Calu3 (cell line): ENCODE measurements at regions not wholly inside any gene's neighbourhood (a gene's known extent, or its start where the extent isn't known, plus 50 kb on each side); places are given as distances from the start of the nearest gene placed in this dataset.

Source experiments
- BruUV-seq: library from RNA; stranded (reverse); fragments of 400-500 nt; replicated peaks from 2 replicates; lab custom pipeline; 2021; lab: Mats Ljungman, UMichigan
- CTCF ChIA-PET: fragments of 300-600 bp; sonication (Branson Sonifier 250); formaldehyde crosslinking; loops from one replicate; lab custom pipeline; 2022; ENCODE audit warnings: antibody characterized with exemption; lab: Charles Lee
- DNase-seq: peaks from one replicate; pipeline ENCODE4 v3.0.0; 2022
- H3K27ac Mint-ChIP-seq: one replicate; pipeline ENCODE4 v1.8.0; 2022; ENCODE audit warnings: mixed read lengths; ENCODE audit not compliant: unreplicated experiment
- H3K27me3 Mint-ChIP-seq: one replicate; pipeline ENCODE4 v1.8.0; 2022; ENCODE audit warnings: mixed read lengths; ENCODE audit not compliant: unreplicated experiment
- H3K36me3 Mint-ChIP-seq: one replicate; pipeline ENCODE4 v1.8.0; 2022; ENCODE audit warnings: mild to moderate bottlenecking, moderate library complexity, mixed read lengths; ENCODE audit not compliant: insufficient read depth, unreplicated experiment
- H3K4me1 Mint-ChIP-seq: one replicate; pipeline ENCODE4 v1.8.0; 2022; ENCODE audit warnings: mild to moderate bottlenecking, low read depth, mixed read lengths; ENCODE audit not compliant: unreplicated experiment
- H3K4me3 Mint-ChIP-seq: one replicate; pipeline ENCODE4 v1.8.0; 2022; ENCODE audit warnings: mild to moderate bottlenecking, low read depth, moderate library complexity, mixed read lengths; ENCODE audit not compliant: unreplicated experiment
- H3K9me3 Mint-ChIP-seq: one replicate; pipeline ENCODE4 v1.8.0; 2022; ENCODE audit warnings: low read depth, mixed read lengths; ENCODE audit not compliant: unreplicated experiment
- CTCF ChIP-seq: fragments of 200-600 bp; IDR thresholded peaks from one replicate; pipeline ENCODE4 v1.8.0; 2022; ENCODE audit warnings: antibody characterized with exemption; ENCODE audit not compliant: unreplicated experiment
- intact Hi-C: fragments of 100-400 bp; cut with micrococcal nuclease; formaldehyde crosslinking; loops from one replicate; pipeline ENCODE4 v1.10.0; 2022; ENCODE audit not compliant: unreplicated experiment

GRCh38 chr5:101969742-101970141 is 326.3 kb downstream of the SLCO4C1 start:
- CTCF ChIA-PET: no interaction called here
- no peak for TF ChIP-seq CTCF
- no peaks in the 10 kb centered on the region for H3K9me3 Mint-ChIP-seq
- no peak overlapping the region for H3K4me3 Mint-ChIP-seq
- no peak overlapping the region for H3K27ac Mint-ChIP-seq
- DNase-seq: no peak
- H3K27me3 Mint-ChIP-seq: no peaks in the 10 kb centered on the region
- no TSS peak for BruUV-seq
- H3K36me3 Mint-ChIP-seq: no peaks in the 10 kb centered on the region
- H3K4me1 Mint-ChIP-seq: no peaks in the 10 kb centered on the region
- intact Hi-C loops: loop anchor here (10.0 kb wide), 1 partner anchor 575 kb away; no protein-coding TSS in a partner anchor

GRCh38 chr5:101966476-101966875 is 329.6 kb downstream of the SLCO4C1 start:
- CTCF ChIA-PET: no interaction called here
- BruUV-seq: no TSS peak
- no peaks in the 10 kb centered on the region for H3K4me1 Mint-ChIP-seq
- intact Hi-C loops: no loop called here
- no peak for DNase-seq
- no peaks in the 10 kb centered on the region for H3K36me3 Mint-ChIP-seq
- no peaks in the 10 kb centered on the region for H3K27me3 Mint-ChIP-seq
- H3K27ac Mint-ChIP-seq: no peak overlapping the region
- no peaks in the 10 kb centered on the region for H3K9me3 Mint-ChIP-seq
- no peak overlapping the region for H3K4me3 Mint-ChIP-seq
- TF ChIP-seq CTCF: no peak

GRCh38 chr5:101955891-101956290 is 340.2 kb downstream of the SLCO4C1 start:
- H3K27me3 Mint-ChIP-seq: no peaks in the 10 kb centered on the region
- TF ChIP-seq CTCF: no peak
- no peaks in the 10 kb centered on the region for H3K4me1 Mint-ChIP-seq
- intact Hi-C loops: no loop called here
- no peaks in the 10 kb centered on the region for H3K9me3 Mint-ChIP-seq
- CTCF ChIA-PET: no interaction called here
- H3K27ac Mint-ChIP-seq: no peak overlapping the region
- no peaks in the 10 kb centered on the region for H3K36me3 Mint-ChIP-seq
- DNase-seq: no peak
- no TSS peak for BruUV-seq
- no peak overlapping the region for H3K4me3 Mint-ChIP-seq

GRCh38 chr5:101950019-101950418 is 346.1 kb downstream of the SLCO4C1 start:
- no peaks in the 10 kb centered on the region for H3K9me3 Mint-ChIP-seq
- intact Hi-C loops: no loop called here
- CTCF ChIA-PET: no interaction called here
- no peak for DNase-seq
- H3K36me3 Mint-ChIP-seq: no peaks in the 10 kb centered on the region
- H3K27me3 Mint-ChIP-seq: no peaks in the 10 kb centered on the region
- TF ChIP-seq CTCF: no peak
- no peak overlapping the region for H3K4me3 Mint-ChIP-seq
- BruUV-seq: no TSS peak
- H3K27ac Mint-ChIP-seq: no peak overlapping the region
- H3K4me1 Mint-ChIP-seq: no peaks in the 10 kb centered on the region
